Prostate gland (tissue), 2 donors: ENCODE measurements at regions not wholly inside any gene's neighbourhood (a gene's known extent, or its start where the extent isn't known, plus 50 kb on each side); places are given as distances from the start of the nearest gene placed in this dataset.

Experiments used
- DNase-seq: peaks from one replicate; pipeline ENCODE4 v3.0.0-alpha.2; 2019; ENCODE audit warnings: low spot score
- H3K27ac ChIP-seq, 2 donors: fragments of 200-600 bp; sonication (generic); 2 replicates each; pipeline ENCODE4 v1.5.1; 2017 to 2019
- H3K27me3 ChIP-seq: fragments of 200-600 bp; sonication (generic); replicated peaks from 2 replicates; pipeline ENCODE4 v1.5.1; 2019; ENCODE audit not compliant: insufficient read depth
- H3K36me3 ChIP-seq, 2 donors: fragments of 200-600 bp; sonication (generic); 1 replicate in 1 of 2; 2 replicates in 1 of 2; pipeline versions ENCODE4 v1.5.1 to v1.8.1; 2017 to 2019
- H3K4me1 ChIP-seq: fragments of 200-600 bp; sonication (generic); replicated peaks from 2 replicates; pipeline ENCODE4 v1.5.1; 2019
- H3K4me3 ChIP-seq, 2 donors: fragments of 200-600 bp; sonication (generic); 2 replicates each; pipeline ENCODE4 v1.5.1; 2017 to 2019
- H3K9me3 ChIP-seq: fragments of 200-600 bp; sonication (generic); 2 replicates; pipeline ENCODE4 v1.5.1; 2017
- CTCF ChIP-seq, 4 experiments: fragments of 200-600 bp in 2 of 4; fragments of 450-650 bp in 2 of 4; sonication (generic) in 2 of 4; IDR thresholded peaks; 1 replicate in 3 of 4; 2 replicates in 1 of 4; pipeline ENCODE4 v1.5.1; 2016 to 2019; ENCODE audit warnings: antibody characterized with exemption in 4 of 4, mild to moderate bottlenecking in 2 of 4, moderate library complexity in 2 of 4
- POLR2A ChIP-seq: fragments of 450-650 bp; IDR thresholded peaks from one replicate; pipeline ENCODE4 v1.6.1; 2016; ENCODE audit warnings: antibody characterized with exemption, mild to moderate bottlenecking
- POLR2AphosphoS5 ChIP-seq: sonication (generic); formaldehyde crosslinking; IDR thresholded peaks from one replicate; pipeline ENCODE4 v1.6.1; 2017; ENCODE audit warnings: antibody characterized with exemption
- WGBS: methylation state at CpG from one replicate; pipeline ENCODE4 v1.1.5; 2018; 5-methylcytosine and 5-hydroxymethylcytosine counted together
- intact Hi-C: fragments of 100-400 bp; cut with DNase I; formaldehyde crosslinking; loops from one replicate; pipeline ENCODE4 v1.14.2; 2022

- no peaks in the 10 kb centered on the region for H3K4me1 ChIP-seq
- H3K27ac ChIP-seq, result no peak overlapping the region
- TF ChIP-seq CTCF (IDR thresholded peaks at IDR 0.05) (no peak), POLR2A (no peak), POLR2AphosphoS5 (no peak)
- no peaks in the 10 kb centered on the region for H3K9me3 ChIP-seq
- intact Hi-C loops, result no loop called here
- no peaks in the 10 kb centered on the region for H3K27me3 ChIP-seq
- no peak for DNase-seq
- no peaks in the 10 kb centered on the region for H3K36me3 ChIP-seq
- H3K4me3 ChIP-seq, result no peak overlapping the region
These were observed 119.2 kb upstream of the CNTN1 start for GRCh38 chr12:40573024-40573423.

GRCh38 chr12:40575987-40576386 is 116.3 kb upstream of the CNTN1 start:
- no peaks in the 10 kb centered on the region for H3K9me3 ChIP-seq
- H3K27me3 ChIP-seq, result no peaks in the 10 kb centered on the region
- TF ChIP-seq POLR2AphosphoS5 (no peak), POLR2A (no peak), CTCF (IDR thresholded peaks at IDR 0.05) (no peak)
- intact Hi-C loops, result no loop called here
- H3K4me3 ChIP-seq, result no peak overlapping the region
- no peak overlapping the region for H3K27ac ChIP-seq
- H3K36me3 ChIP-seq, result no peaks in the 10 kb centered on the region
- no peaks in the 10 kb centered on the region for H3K4me1 ChIP-seq
- DNase-seq, result no peak

- Histone ChIP-seq H3K4me1 (no peaks in the 10 kb centered on the region), H3K36me3 (no peaks in the 10 kb centered on the region), H3K27ac (no peak overlapping the region), H3K27me3 (no peaks in the 10 kb centered on the region), H3K9me3 (no peaks in the 10 kb centered on the region), H3K4me3 (no peak overlapping the region)
- 88% methylated on average over 1 of the region's 1 CpG for WGBS
- intact Hi-C loops, result no loop called here
- no peak for TF ChIP-seq CTCF (IDR thresholded peaks at IDR 0.05)
- TF ChIP-seq POLR2A, result no peak
- TF ChIP-seq POLR2AphosphoS5, result no peak
- no peak for DNase-seq
These were observed 114.4 kb upstream of the CNTN1 start for GRCh38 chr12:40577834-40578233.

- intact Hi-C loops, result no loop called here
- no peak for DNase-seq
- no peak overlapping the region for H3K27ac ChIP-seq
- no peaks in the 10 kb centered on the region for H3K4me1 ChIP-seq
- no peaks in the 10 kb centered on the region for H3K9me3 ChIP-seq
- H3K4me3 ChIP-seq, result no peak overlapping the region
- no peaks in the 10 kb centered on the region for H3K27me3 ChIP-seq
- WGBS, result 83% methylated on average over 1 of the region's 1 CpG
- no peaks in the 10 kb centered on the region for H3K36me3 ChIP-seq
- TF ChIP-seq POLR2AphosphoS5, result no peak
- TF ChIP-seq POLR2A, result no peak
- TF ChIP-seq CTCF (IDR thresholded peaks at IDR 0.05), result no peak
These were observed 112.6 kb upstream of the CNTN1 start for GRCh38 chr12:40579687-40580086.

- Histone ChIP-seq H3K9me3 (no peaks in the 10 kb centered on the region), H3K27ac (no peak overlapping the region), H3K4me3 (no peak overlapping the region), H3K36me3 (no peaks in the 10 kb centered on the region), H3K27me3 (no peaks in the 10 kb centered on the region), H3K4me1 (no peaks in the 10 kb centered on the region)
- intact Hi-C loops, result no loop called here
- 94% methylated on average over 2 of the region's 2 CpGs for WGBS
- DNase-seq, result no peak
- TF ChIP-seq CTCF (IDR thresholded peaks at IDR 0.05), result no peak
- no peak for TF ChIP-seq POLR2A
- TF ChIP-seq POLR2AphosphoS5, result no peak
These were observed 111.9 kb upstream of the CNTN1 start for GRCh38 chr12:40580346-40580745.
